DND-41 (cell line): ENCODE measurements at regions not wholly inside any gene's neighbourhood (a gene's known extent, or its start where the extent isn't known, plus 50 kb on each side); places are given as distances from the start of the nearest gene placed in this dataset.

ENCODE experiments used
- CTCF ChIP-seq: IDR thresholded peaks from 2 replicates; pipeline ENCODE4 v1.5.1; 2012; ENCODE audit warnings: borderline replicate concordance, low read length, moderate library complexity, mild to moderate bottlenecking; ENCODE audit not compliant: poor library complexity, severe bottlenecking; ENCODE audit errors: extremely low read depth
- EZH2 ChIP-seq: IDR thresholded peaks from 3 replicates; pipeline ENCODE4 v1.6.1; 2012; ENCODE audit warnings: borderline replicate concordance, low read depth, mild to moderate bottlenecking, moderate library complexity, low read length, inconsistent platforms; ENCODE audit not compliant: severe bottlenecking

GRCh38 chr2:193250389-193250788 lies 1055.7 kb upstream of the TMEFF2 start:
- TF ChIP-seq EZH2 (no peak), CTCF (no peak)
